Omental fat pad (tissue), 3 donors: ENCODE measurements at regions not wholly inside any gene's neighbourhood (a gene's known extent, or its start where the extent isn't known, plus 50 kb on each side); places are given as distances from the start of the nearest gene placed in this dataset.

Source experiments
- ATAC-seq: fragments of 150-250 bp; one replicate; pipeline ENCODE4 v1.9.1; 2016; ENCODE audit warnings: mild to moderate bottlenecking, moderate library complexity; ENCODE audit not compliant: low FRiP score
- DNase-seq: peaks from one replicate; pipeline ENCODE4 v3.0.0-alpha.2; 2019; ENCODE audit warnings: low spot score
- CTCF ChIP-seq, 3 donors: fragments of 450-650 bp; IDR thresholded peaks; one replicate each; pipeline ENCODE4 v1.5.1; 2016 to 2017; ENCODE audit warnings: antibody characterized with exemption in 3 of 3, mild to moderate bottlenecking in 3 of 3, moderate library complexity in 2 of 3

GRCh38 chr18:35770376-35771014 is 189.0 kb downstream of the GALNT1 start:
- TF ChIP-seq CTCF (IDR thresholded peaks at IDR 0.05) = no peak
- DNase-seq = no peak
- no peak for ATAC-seq

- no peak for DNase-seq
- TF ChIP-seq CTCF (IDR thresholded peaks at IDR 0.05) = no peak
- no peak for ATAC-seq
These were observed 189.6 kb downstream of the GALNT1 start for GRCh38 chr18:35771172-35771571.

GRCh38 chr18:35775887-35776286 is 194.3 kb downstream of the GALNT1 start:
- DNase-seq = no peak
- TF ChIP-seq CTCF (IDR thresholded peaks at IDR 0.05) = no peak
- ATAC-seq = no peak

- ATAC-seq (no peak), DNase-seq (no peak)
- no peak for TF ChIP-seq CTCF (IDR thresholded peaks at IDR 0.05)
These were observed 194.9 kb downstream of the GALNT1 start for GRCh38 chr18:35776473-35776872.

- DNase-seq = no peak
- TF ChIP-seq CTCF (IDR thresholded peaks at IDR 0.05) = no peak
- ATAC-seq = no peak
These were observed 195.4 kb upstream of the RMP24 start for GRCh38 chr18:35777039-35777438.

- DNase-seq = no peak
- no peak for ATAC-seq
These were observed 193.4 kb upstream of the RMP24 start for GRCh38 chr18:35778850-35779627.

More at GRCh38 chr18:35778850-35779627, 193.4 kb upstream of the RMP24 start:
- no peak for TF ChIP-seq CTCF (IDR thresholded peaks at IDR 0.05)
